ENCODE measurements at regions not wholly inside any gene's neighbourhood (a gene's known extent, or its start where the extent isn't known, plus 50 kb on each side); places are given as distances from the start of the nearest gene placed in this dataset.

DNA sequence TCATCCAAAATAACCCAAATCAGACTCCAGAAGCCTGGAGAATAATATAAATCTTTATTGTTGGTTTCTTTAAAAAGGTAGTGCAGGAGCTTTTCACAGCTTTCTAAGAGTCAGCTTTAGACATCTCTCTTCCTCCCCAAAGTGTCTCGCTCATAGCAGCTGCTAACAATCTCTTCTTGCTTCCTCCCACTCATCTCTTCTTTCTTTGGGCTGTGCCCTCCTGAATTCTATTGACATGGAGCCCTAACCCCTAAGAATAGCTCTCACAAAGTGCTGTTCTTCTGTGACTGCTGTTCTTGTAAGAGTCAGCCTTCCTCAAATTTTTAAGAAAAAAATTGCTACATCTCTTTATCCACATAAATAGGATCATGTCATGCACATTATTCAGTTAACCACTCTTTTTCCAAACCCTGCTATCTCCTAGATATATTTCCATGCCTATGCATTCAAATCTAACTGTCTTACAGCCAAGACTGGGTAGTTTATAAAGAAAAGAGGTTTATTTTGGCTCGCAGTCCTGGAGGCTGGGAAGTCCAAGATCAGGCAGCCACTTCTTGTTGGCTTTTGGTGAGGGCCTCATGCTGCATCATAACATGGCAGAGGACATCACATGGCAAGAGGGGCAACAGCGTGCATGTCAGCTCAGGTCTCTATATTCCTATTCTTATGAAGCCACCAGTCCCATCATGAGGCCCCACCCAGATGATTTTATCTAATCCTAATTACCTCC is 301.0 kb upstream of the POU3F1 start:
- DNase-seq (ENCODE audit: low spot score): no peak
- peaks cover 0 to 10% (median 5%) of the 10 kb centered on the region in 4 donors for H3K9me3 ChIP-seq (ENCODE audit: control insufficient read depth in 4 of 4, low read length in 3 of 4)
- H3K36me3 ChIP-seq (ENCODE audit: control insufficient read depth in 4 of 4, insufficient read depth in 3 of 4, low read depth in 1 of 4, low read length in 3 of 4): no peaks in the 10 kb centered on the region
- 81% methylated on average over 3 of the region's 3 CpGs for WGBS
- no peaks in the 10 kb centered on the region for H3K27me3 ChIP-seq (ENCODE audit: control insufficient read depth in 4 of 4, insufficient read depth in 4 of 4, low read length in 3 of 4)
- TF ChIP-seq RAD21 (IDR thresholded peaks at IDR 0.05): no peak
- TF ChIP-seq, protein P1, sequence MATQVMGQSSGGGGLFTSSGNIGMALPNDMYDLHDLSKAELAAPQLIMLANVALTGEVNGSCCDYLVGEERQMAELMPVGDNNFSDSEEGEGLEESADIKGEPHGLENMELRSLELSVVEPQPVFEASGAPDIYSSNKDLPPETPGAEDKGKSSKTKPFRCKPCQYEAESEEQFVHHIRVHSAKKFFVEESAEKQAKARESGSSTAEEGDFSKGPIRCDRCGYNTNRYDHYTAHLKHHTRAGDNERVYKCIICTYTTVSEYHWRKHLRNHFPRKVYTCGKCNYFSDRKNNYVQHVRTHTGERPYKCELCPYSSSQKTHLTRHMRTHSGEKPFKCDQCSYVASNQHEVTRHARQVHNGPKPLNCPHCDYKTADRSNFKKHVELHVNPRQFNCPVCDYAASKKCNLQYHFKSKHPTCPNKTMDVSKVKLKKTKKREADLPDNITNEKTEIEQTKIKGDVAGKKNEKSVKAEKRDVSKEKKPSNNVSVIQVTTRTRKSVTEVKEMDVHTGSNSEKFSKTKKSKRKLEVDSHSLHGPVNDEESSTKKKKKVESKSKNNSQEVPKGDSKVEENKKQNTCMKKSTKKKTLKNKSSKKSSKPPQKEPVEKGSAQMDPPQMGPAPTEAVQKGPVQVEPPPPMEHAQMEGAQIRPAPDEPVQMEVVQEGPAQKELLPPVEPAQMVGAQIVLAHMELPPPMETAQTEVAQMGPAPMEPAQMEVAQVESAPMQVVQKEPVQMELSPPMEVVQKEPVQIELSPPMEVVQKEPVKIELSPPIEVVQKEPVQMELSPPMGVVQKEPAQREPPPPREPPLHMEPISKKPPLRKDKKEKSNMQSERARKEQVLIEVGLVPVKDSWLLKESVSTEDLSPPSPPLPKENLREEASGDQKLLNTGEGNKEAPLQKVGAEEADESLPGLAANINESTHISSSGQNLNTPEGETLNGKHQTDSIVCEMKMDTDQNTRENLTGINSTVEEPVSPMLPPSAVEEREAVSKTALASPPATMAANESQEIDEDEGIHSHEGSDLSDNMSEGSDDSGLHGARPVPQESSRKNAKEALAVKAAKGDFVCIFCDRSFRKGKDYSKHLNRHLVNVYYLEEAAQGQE (IDR thresholded peaks at IDR 0.05): no peak
- TF ChIP-seq HNF4G (IDR thresholded peaks at IDR 0.05): no peak
- no peak for TF ChIP-seq YY1 (IDR thresholded peaks at IDR 0.05)
- TF ChIP-seq NR2F2 (IDR thresholded peaks at IDR 0.05): no peak
- no peak for TF ChIP-seq RXRA (IDR thresholded peaks at IDR 0.05)
- no peak for TF ChIP-seq HNF4A (conservative IDR thresholded peaks at IDR 0.05)
- TF ChIP-seq, protein P2, sequence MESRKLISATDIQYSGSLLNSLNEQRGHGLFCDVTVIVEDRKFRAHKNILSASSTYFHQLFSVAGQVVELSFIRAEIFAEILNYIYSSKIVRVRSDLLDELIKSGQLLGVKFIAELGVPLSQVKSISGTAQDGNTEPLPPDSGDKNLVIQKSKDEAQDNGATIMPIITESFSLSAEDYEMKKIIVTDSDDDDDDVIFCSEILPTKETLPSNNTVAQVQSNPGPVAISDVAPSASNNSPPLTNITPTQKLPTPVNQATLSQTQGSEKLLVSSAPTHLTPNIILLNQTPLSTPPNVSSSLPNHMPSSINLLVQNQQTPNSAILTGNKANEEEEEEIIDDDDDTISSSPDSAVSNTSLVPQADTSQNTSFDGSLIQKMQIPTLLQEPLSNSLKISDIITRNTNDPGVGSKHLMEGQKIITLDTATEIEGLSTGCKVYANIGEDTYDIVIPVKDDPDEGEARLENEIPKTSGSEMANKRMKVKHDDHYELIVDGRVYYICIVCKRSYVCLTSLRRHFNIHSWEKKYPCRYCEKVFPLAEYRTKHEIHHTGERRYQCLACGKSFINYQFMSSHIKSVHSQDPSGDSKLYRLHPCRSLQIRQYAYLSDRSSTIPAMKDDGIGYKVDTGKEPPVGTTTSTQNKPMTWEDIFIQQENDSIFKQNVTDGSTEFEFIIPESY (IDR thresholded peaks at IDR 0.05): no peak
- TF ChIP-seq CTCF (IDR thresholded peaks at IDR 0.05; ENCODE audit: low read depth, low read length, missing input control): no peak
- no peak for TF ChIP-seq GABPA (IDR thresholded peaks at IDR 0.05 in 1 of 2, conservative IDR thresholded peaks at IDR 0.05 in 1 of 2)
- TF ChIP-seq FOXA2 (IDR thresholded peaks at IDR 0.05): no peak
- no peak for TF ChIP-seq EGR1 (IDR thresholded peaks at IDR 0.05; ENCODE audit: low read depth in 2 of 2)
- TF ChIP-seq ATF3 (IDR thresholded peaks at IDR 0.05): no peak
- TF ChIP-seq SP1 (IDR thresholded peaks at IDR 0.05): no peak
- TF ChIP-seq FOXA1 (IDR thresholded peaks at IDR 0.05): no peak
- no peak for TF ChIP-seq TAF1 (conservative IDR thresholded peaks at IDR 0.05)
- H3K4me1 ChIP-seq (ENCODE audit: control insufficient read depth in 4 of 4, insufficient read depth in 4 of 4, low read length in 3 of 4): no peaks in the 10 kb centered on the region
- no peak overlapping the region for H3K9ac ChIP-seq (ENCODE audit: low read depth in 1 of 2, low read length in 2 of 2)
- H3K4me3 ChIP-seq (ENCODE audit: low read depth in 1 of 3, low read length in 3 of 3): no peak overlapping the region
- H3K27ac ChIP-seq (ENCODE audit: low read depth in 1 of 2, low read length in 2 of 2): no peak overlapping the region

Measured in liver (tissue), 8 donors.